HPDE6-E6E7 (cell line): ENCODE measurements at regions not wholly inside any gene's neighbourhood (a gene's known extent, or its start where the extent isn't known, plus 50 kb on each side); places are given as distances from the start of the nearest gene placed in this dataset.

Source experiments
- DNase-seq: peaks from one replicate; pipeline ENCODE4 v3.0.0; 2011; ENCODE audit warnings: missing footprints; ENCODE audit errors: extremely low spot score

DNA sequence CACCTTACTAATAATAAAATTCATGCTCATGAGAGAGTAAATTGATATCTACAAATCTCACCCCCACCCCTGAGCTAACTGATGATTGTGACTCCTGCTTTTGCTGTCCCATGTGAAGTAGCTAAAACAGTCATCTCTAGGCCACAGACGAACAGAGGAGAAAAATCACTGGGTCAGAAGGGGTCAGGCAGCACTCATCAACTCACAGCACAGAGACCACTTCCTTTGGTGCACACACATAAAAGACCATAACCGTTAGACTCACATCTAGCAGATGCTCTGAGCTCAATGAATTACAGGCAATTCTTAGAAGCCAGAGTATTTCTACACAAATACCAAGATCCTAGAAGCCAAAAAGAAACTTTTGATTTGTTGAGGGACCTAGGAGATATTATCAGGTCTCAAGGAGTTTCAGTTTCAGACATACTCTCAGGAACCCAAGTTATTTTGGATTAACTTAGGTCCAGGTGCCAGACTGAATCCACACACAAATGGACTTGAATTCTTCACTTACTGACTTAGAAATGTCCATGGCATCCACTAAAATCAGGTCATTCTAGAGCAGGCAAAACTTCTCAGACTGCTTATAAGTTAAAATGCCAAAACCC, 65.0 kb upstream of the TES start:
- DNase-seq: no peak

DNA sequence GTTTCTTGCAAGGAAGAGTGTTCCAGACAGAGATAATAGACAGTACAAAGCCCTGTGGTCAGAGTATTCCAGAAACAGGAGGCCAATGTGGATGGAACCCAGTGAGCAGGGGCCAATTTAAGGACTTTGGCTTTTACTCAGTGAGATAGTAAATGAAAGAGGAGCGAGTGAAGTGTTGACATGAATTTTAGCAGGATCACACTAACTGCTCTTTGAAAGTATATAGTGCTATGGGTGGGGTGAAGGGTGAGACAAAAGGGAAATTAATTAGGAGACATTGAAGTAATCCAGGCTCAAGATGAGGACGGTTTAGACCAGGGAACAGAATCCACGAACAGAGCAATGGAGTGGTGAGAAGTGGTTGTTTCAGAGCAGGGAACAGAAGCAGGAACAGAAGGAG, 62.2 kb upstream of the TES start:
- DNase-seq: no peak

DNA sequence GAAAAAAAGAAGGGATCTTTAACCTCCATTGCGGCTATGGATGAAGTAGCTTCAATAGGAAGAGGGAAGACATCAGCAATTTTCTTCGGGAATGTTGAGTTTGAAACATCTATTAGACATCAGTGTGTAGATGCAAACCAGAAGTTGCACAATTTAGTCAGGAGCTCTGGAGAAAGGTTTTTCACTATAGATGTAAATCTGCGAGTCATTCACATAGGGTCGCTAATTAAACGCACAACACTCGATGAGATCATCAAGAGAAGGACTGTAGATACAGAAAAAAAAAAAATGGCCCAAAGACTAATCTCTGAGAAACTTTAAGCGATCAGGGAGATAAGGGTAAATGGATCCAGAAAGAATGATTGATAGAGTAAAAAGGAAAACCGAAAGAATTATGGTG, 61.7 kb upstream of the TES start:
- DNase-seq: no peak

DNA sequence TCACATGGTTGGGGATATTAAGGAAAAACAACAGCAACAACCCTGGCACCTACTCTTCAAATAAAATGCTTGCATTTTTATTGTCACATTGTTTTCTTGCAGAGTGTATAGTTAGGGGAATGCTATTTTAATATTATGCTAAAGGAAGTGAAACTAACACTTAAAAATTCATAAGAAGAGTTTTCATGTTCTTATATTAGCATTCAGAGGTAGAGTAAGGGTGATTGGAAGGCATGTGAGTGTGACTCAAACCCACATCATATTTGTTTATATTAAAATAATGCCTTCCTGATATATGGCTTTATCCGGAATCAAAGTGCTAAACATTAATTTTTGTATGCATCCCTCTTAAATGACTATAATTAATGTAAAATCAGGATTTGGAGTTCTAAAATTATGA, 59.8 kb upstream of the TES start:
- no peak for DNase-seq

DNA sequence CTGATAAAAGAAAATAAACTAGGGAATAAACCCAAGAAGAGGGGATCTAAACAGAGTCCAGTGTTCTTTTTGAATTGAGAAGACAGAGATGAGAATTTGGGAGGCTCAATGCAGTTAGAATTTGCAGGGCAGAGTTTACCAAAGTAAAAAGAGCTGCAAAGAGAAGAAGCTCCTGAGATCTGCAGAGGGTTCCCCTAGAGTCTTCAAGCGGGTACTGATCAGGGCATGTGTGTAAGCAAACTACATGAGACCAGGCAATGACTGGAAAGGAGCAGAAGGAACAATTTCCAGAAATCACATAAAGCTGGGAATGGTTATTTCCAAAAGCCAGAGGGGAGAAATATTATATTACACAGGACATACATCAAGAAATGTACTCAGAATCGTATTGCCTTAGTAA, 58.1 kb upstream of the TES start:
- DNase-seq: no peak

DNA sequence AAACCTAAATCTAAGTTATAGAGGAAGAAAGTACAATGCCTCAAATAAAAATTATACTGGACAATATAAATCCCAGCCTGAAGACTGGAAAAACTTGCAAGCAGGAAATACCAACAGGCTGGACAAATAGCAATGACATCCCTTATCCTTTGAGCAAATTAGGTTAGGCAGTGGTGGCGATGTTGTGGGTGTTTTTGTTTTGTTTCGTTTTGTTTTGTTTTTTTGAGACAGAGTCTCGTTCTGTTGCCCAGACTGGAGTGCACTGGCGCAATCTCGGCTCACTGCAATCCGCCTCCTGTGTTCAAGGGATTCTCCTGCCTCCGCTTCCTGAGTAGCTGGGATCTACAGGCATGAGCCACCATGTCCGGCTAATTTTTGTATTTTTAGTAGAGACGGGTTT, 57.3 kb upstream of the TES start:
- DNase-seq: no peak

DNA sequence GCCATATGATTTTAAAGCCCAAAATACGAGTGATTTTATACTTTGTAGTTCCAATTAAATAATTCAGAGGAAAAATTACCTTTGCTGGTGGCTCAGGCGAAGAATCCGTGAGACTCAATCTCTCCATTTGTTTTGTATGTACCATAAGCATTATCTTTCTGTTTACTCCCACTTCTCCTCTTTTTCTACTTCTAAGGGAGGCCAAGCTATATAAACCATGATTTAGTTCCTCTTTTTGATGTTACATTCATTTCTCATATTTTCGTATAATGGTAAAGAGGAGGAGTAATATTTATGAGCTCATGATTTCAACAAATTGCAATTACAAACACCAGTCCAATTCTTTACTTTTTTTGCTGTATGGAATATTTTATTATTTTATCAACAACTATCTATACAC, 50.6 kb upstream of the TES start:
- no peak for DNase-seq
